Spleen (tissue), 11 donors: ENCODE measurements at regions not wholly inside any gene's neighbourhood (a gene's known extent, or its start where the extent isn't known, plus 50 kb on each side); places are given as distances from the start of the nearest gene placed in this dataset.

Experiments
- DNase-seq: peaks from one replicate; pipeline ENCODE4 v3.0.0-alpha.2; 2020
- H3K27ac ChIP-seq, 8 donors: fragments of 200-600 bp; sonication (generic) in 7 of 8; 1 replicate in 4 of 8; 2 replicates in 4 of 8; pipeline versions ENCODE4 v1.5.0 to v1.8.0; 2016 to 2021; ENCODE audit warnings: inconsistent platforms in 4 of 8, mild to moderate bottlenecking in 4 of 8, moderate library complexity in 1 of 8
- H3K27me3 ChIP-seq, 7 donors: fragments of 200-600 bp; sonication (generic) in 6 of 7; replicated peaks in 1 of 7; 1 replicate in 4 of 7; 2 replicates in 3 of 7; pipeline versions ENCODE4 v1.5.0 to v1.8.0; 2016 to 2021; ENCODE audit warnings: inconsistent platforms in 3 of 7, mild to moderate bottlenecking in 1 of 7
- H3K36me3 ChIP-seq, 6 donors: fragments of 200-600 bp; sonication (generic) in 5 of 6; 1 replicate in 4 of 6; 2 replicates in 2 of 6; pipeline versions ENCODE4 v1.5.0 to v1.8.0; 2016 to 2021; ENCODE audit warnings: inconsistent platforms in 2 of 6
- H3K4me1 ChIP-seq, 6 donors: fragments of 200-600 bp; sonication (generic) in 5 of 6; 1 replicate in 3 of 6; 2 replicates in 3 of 6; pipeline versions ENCODE4 v1.5.0 to v1.8.0; 2016 to 2021; ENCODE audit warnings: inconsistent platforms in 3 of 6
- H3K4me3 ChIP-seq, 8 donors: fragments of 200-600 bp; sonication (generic) in 7 of 8; 1 replicate in 4 of 8; 2 replicates in 4 of 8; pipeline versions ENCODE4 v1.5.0 to v1.8.0; 2016 to 2021; ENCODE audit warnings: inconsistent platforms in 4 of 8, mild to moderate bottlenecking in 4 of 8, moderate library complexity in 2 of 8
- H3K9me3 ChIP-seq, 8 donors: fragments of 200-600 bp; sonication (generic) in 7 of 8; 1 replicate in 4 of 8; 2 replicates in 4 of 8; pipeline versions ENCODE4 v1.5.0 to v1.8.0; 2016 to 2021; ENCODE audit warnings: inconsistent platforms in 4 of 8
- POLR2A ChIP-seq, 3 donors: fragments of 450-650 bp; IDR thresholded peaks; one replicate each; pipeline ENCODE4 v1.5.1; 2017; ENCODE audit warnings: antibody characterized with exemption in 3 of 3, mild to moderate bottlenecking in 1 of 3
- POLR2AphosphoS5 ChIP-seq, 3 donors: sonication (generic); formaldehyde crosslinking; IDR thresholded peaks; one replicate each; pipeline ENCODE4 v1.5.1; 2017; ENCODE audit warnings: antibody characterized with exemption in 3 of 3
- WGBS, 5 donors: extraction: QIAGEN DNeasy Blood & Tissue Kit in 3 of 5; methylation state at CpG; one replicate each; pipeline versions ENCODE4 v1.1.5 to v1.1.7; 2013 to 2018; 5-methylcytosine and 5-hydroxymethylcytosine counted together
- intact Hi-C: fragments of 100-400 bp; cut with DNase I; formaldehyde crosslinking; loops from one replicate; pipeline ENCODE4 v1.15.0; 2023; ENCODE audit warnings: low total_unique reads
- TF ChIP-seq, protein P1 (sequence below), 11 experiments: fragments of 200-600 bp in 7 of 11; fragments of 450-650 bp in 4 of 11; sonication (generic) in 4 of 11; IDR thresholded peaks in 8 of 11; conservative IDR thresholded peaks in 3 of 11; 1 replicate in 7 of 11; 2 replicates in 4 of 11; pipeline versions ENCODE4 v1.4.0 to v1.8.0; 2016 to 2021; ENCODE audit warnings: antibody characterized with exemption in 11 of 11, inconsistent platforms in 4 of 11, mild to moderate bottlenecking in 1 of 11
- donor health status: healthy with polysubstance abuse.
- donor health status: DM: no; HTN: no; CAD: no; lungs with moderate emphysema.
- donor health status: DM: no; HTN: no; CAD: no.
- donor health status: Bipolar disorder and iron deficiency.
- donor health status: healthy.
- donor health status: DM: no; HTN: no; CAD: no.
- donor health status: DM: yes; HTN: yes; CAD: no.

DNA sequence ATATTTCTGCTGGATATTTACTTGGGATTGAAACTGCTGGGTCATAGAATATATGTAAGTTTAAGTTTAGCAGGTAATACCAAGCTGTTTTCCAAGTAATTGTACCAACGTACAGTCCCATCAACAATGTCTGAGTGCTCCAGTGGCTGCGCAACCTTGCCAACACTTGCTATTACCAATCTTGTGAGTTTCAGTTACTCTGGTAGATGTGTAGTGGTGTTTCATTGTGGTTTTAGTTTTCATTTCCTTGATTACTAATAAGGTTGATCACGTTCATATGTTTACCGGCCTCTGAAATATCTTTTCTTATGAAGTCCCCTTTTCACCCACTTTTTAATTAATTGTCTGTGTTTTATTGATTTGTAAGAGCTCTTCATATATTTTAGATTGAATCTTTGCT, 370.6 kb upstream of the CADM1 start:
- 57 to 73% (median 64%) methylated on average over 4 of the region's 4 CpGs for WGBS, 5 donors

DNA sequence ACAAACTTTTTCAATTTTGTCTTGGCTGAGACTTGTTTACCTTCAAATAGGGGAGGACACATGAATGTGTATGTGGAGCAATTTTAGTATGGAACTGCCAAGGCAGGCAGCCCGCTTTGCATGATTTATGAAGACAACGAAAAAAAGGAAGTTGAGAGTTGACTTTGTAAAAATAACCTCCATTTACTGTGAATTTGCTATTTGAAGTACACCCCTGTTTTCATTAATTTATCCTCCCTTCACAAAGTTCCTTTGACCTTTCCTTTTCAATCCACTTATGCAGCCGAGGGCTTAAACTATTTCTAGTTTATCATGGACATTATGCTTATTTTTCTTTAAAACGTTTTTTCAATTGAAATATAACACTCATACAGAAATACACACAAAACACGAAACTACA, 369.6 kb upstream of the CADM1 start:
- DNase-seq = no peak
- intact Hi-C loops = no loop called here
- Histone ChIP-seq H3K27ac (no peak overlapping the region), H3K36me3 (no peaks in the 10 kb centered on the region), H3K4me1 (peaks cover 0 to 23% (median 2%) of the 10 kb centered on the region in 6 donors), H3K9me3 (no peaks in the 10 kb centered on the region), H3K4me3 (no peak overlapping the region), H3K27me3 (peaks cover 0 to 14% (median 0%) of the 10 kb centered on the region in 7 donors)
- TF ChIP-seq POLR2A (IDR thresholded peaks at IDR 0.05) (no peak), POLR2AphosphoS5 (IDR thresholded peaks at IDR 0.05) (no peak)
- TF ChIP-seq, protein P1, sequence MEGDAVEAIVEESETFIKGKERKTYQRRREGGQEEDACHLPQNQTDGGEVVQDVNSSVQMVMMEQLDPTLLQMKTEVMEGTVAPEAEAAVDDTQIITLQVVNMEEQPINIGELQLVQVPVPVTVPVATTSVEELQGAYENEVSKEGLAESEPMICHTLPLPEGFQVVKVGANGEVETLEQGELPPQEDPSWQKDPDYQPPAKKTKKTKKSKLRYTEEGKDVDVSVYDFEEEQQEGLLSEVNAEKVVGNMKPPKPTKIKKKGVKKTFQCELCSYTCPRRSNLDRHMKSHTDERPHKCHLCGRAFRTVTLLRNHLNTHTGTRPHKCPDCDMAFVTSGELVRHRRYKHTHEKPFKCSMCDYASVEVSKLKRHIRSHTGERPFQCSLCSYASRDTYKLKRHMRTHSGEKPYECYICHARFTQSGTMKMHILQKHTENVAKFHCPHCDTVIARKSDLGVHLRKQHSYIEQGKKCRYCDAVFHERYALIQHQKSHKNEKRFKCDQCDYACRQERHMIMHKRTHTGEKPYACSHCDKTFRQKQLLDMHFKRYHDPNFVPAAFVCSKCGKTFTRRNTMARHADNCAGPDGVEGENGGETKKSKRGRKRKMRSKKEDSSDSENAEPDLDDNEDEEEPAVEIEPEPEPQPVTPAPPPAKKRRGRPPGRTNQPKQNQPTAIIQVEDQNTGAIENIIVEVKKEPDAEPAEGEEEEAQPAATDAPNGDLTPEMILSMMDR (IDR thresholded peaks at IDR 0.05 in 8 of 11, conservative IDR thresholded peaks at IDR 0.05 in 3 of 11) = no peak
- 12 to 20% (median 16%) methylated on average over 5 of the region's 5 CpGs for WGBS, 5 donors

More for the DNA sequence above, 370.6 kb upstream of the CADM1 start:
- no peak overlapping the region for H3K4me3 ChIP-seq
- peaks cover 0 to 6% (median 0%) of the 10 kb centered on the region in 7 donors for H3K27me3 ChIP-seq
- H3K36me3 ChIP-seq = no peaks in the 10 kb centered on the region
- intact Hi-C loops = no loop called here
- H3K9me3 ChIP-seq = no peaks in the 10 kb centered on the region
- peaks cover 0 to 23% (median 2%) of the 10 kb centered on the region in 6 donors for H3K4me1 ChIP-seq
- no peak overlapping the region for H3K27ac ChIP-seq
- DNase-seq = no peak
- TF ChIP-seq POLR2A (IDR thresholded peaks at IDR 0.05) (no peak), POLR2AphosphoS5 (IDR thresholded peaks at IDR 0.05) (no peak)
- TF ChIP-seq, protein P1 (IDR thresholded peaks at IDR 0.05 in 8 of 11, conservative IDR thresholded peaks at IDR 0.05 in 3 of 11) = no peak

DNA sequence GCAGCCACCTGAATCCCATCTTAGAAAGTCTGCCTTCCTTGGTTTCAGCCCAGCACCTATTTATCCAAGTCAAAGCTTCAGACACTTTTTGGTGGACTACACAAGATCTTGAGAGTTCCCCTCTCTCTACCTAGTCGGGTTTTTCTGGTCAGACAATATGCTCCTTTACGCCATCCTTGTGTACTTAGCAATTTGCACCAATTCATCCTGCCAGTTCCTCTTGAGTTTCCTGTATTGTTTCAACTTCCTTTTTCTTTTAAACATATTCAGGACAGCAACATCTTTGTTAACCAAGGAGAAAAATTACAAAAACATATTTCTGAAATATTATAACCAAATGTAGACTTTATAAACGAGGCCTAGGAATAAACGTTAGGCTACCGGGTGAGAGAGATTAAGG, 368.2 kb upstream of the CADM1 start:
- Histone ChIP-seq H3K9me3 (peaks cover 0 to 3% (median 0%) of the 10 kb centered on the region in 8 donors), H3K4me3 (no peak overlapping the region), H3K36me3 (no peaks in the 10 kb centered on the region), H3K27ac (peak overlapping the region in 1 of 8 donors; percentile 9), H3K27me3 (peaks cover 0 to 14% (median 0%) of the 10 kb centered on the region in 7 donors), H3K4me1 (peaks cover 0 to 23% (median 2%) of the 10 kb centered on the region in 6 donors)
- TF ChIP-seq, protein P1 (IDR thresholded peaks at IDR 0.05 in 8 of 11, conservative IDR thresholded peaks at IDR 0.05 in 3 of 11) = no peak
- WGBS, 5 donors = 21 to 42% (median 25%) methylated on average over 5 of the region's 5 CpGs
- intact Hi-C loops = no loop called here
- DNase-seq = no peak

DNA sequence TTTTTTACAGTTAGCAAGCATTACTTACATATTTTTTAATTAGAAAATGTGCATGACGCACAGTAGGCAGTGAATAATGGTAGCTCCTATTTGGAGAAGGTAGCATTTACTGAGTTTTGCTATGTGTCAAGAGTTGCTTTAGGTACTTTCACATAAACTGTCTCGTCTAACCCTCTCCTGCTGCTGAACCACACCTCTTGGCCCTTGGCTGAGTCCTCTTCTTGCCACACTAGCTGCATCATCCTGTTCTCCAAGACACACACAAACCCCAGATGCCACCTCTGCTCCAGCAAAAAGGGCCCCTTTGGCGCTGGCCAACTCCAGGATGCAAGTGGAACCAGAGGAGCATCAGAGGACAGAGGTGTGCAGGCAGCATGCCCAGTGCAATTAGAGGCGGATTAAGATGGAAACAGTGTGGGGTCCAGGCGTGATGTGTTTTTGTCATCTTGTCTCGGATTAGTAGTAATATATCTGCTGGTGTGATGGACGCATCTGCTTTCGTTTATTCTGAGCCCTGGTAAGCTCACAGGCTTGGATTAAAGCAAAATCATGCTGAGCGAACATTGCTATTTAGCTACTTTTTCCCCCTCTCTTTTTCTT, 367.0 kb upstream of the CADM1 start:
- intact Hi-C loops = no loop called here
- Histone ChIP-seq H3K4me3 (no peak overlapping the region), H3K27ac (no peak overlapping the region), H3K36me3 (no peaks in the 10 kb centered on the region), H3K27me3 (peaks cover 0 to 14% (median 0%) of the 10 kb centered on the region in 7 donors), H3K4me1 (peaks cover 0 to 23% (median 2%) of the 10 kb centered on the region in 6 donors), H3K9me3 (peaks cover 0 to 3% (median 0%) of the 10 kb centered on the region in 8 donors)
- 88 to 94% (median 92%) methylated on average over 9 of the region's 9 CpGs for WGBS, 5 donors
- DNase-seq = no peak
- TF ChIP-seq POLR2AphosphoS5 (IDR thresholded peaks at IDR 0.05) = no peak
- TF ChIP-seq POLR2A (IDR thresholded peaks at IDR 0.05) = no peak
- TF ChIP-seq, protein P1 (IDR thresholded peaks at IDR 0.05 in 8 of 11, conservative IDR thresholded peaks at IDR 0.05 in 3 of 11) = no peak
